Endodermal cell (in vitro differentiated cells): ENCODE measurements at regions not wholly inside any gene's neighbourhood (a gene's known extent, or its start where the extent isn't known, plus 50 kb on each side); places are given as distances from the start of the nearest gene placed in this dataset.

Source experiments
- DNase-seq: peaks from one replicate; pipeline ENCODE4 v3.0.0-alpha.2; 2017
- H3K27ac ChIP-seq: 2 replicates; pipeline ENCODE4 v1.5.1; 2013; ENCODE audit warnings: mild to moderate bottlenecking, low read depth, low read length, moderate library complexity
- H3K27me3 ChIP-seq: 2 replicates; pipeline ENCODE4 v1.6.1; 2013; ENCODE audit warnings: mild to moderate bottlenecking, low read length, moderate library complexity; ENCODE audit not compliant: insufficient read depth, control insufficient read depth, poor library complexity, severe bottlenecking
- H3K36me3 ChIP-seq: 2 replicates; pipeline ENCODE4 v1.7.0; 2013; ENCODE audit warnings: mild to moderate bottlenecking, low read length, moderate library complexity; ENCODE audit not compliant: control insufficient read depth, insufficient read depth
- H3K4me1 ChIP-seq: one replicate; pipeline ENCODE4 v1.7.0; 2013; ENCODE audit warnings: low read length; ENCODE audit not compliant: control insufficient read depth, insufficient read depth
- H3K4me3 ChIP-seq: 2 replicates; pipeline ENCODE4 v1.5.1; 2013; ENCODE audit warnings: mild to moderate bottlenecking, low read length, moderate library complexity
- H3K9ac ChIP-seq: 2 replicates; pipeline ENCODE4 v1.6.1; 2013; ENCODE audit warnings: mild to moderate bottlenecking, low read length, moderate library complexity; ENCODE audit not compliant: poor library complexity, severe bottlenecking; ENCODE audit errors: extremely low read depth
- H3K9me3 ChIP-seq: 2 replicates; pipeline ENCODE4 v1.6.1; 2013; ENCODE audit warnings: mild to moderate bottlenecking, low read length, moderate library complexity; ENCODE audit not compliant: control insufficient read depth
- H3K27ac Mint-ChIP-seq: 2 replicates; pipeline ENCODE4 v1.8.0; 2020; ENCODE audit warnings: mixed read lengths
- H3K27me3 Mint-ChIP-seq: 2 replicates; pipeline ENCODE4 v1.8.0; 2021; ENCODE audit warnings: mild to moderate bottlenecking, mixed read lengths; ENCODE audit not compliant: insufficient read depth
- H3K36me3 Mint-ChIP-seq: 2 replicates; pipeline ENCODE4 v1.8.0; 2020; ENCODE audit warnings: low read depth, mixed read lengths
- H3K4me1 Mint-ChIP-seq: 2 replicates; pipeline ENCODE4 v1.8.0; 2020; ENCODE audit warnings: mixed read lengths
- H3K4me3 Mint-ChIP-seq: 2 replicates; pipeline ENCODE4 v1.8.0; 2020; ENCODE audit warnings: mild to moderate bottlenecking, moderate library complexity, mixed read lengths
- H3K9me3 Mint-ChIP-seq: 2 replicates; pipeline ENCODE4 v1.8.0; 2020; ENCODE audit warnings: mild to moderate bottlenecking, mixed read lengths
- CTCF ChIP-seq: fragments of 200-600 bp; sonication (generic); conservative IDR thresholded peaks from 2 replicates; pipeline ENCODE4 v1.5.0; 2021; ENCODE audit warnings: antibody characterized with exemption, mild to moderate bottlenecking
- WGBS, 2 experiments: methylation state at CpG; one replicate each; pipeline versions ENCODE4 v1.1.5 to v1.1.7; 2013; ENCODE audit warnings: missing lambda C conversion rate in 2 of 2, mixed read lengths in 1 of 2; ENCODE audit not compliant: insufficient coverage in 1 of 2, insufficient read length in 1 of 2; 5-methylcytosine and 5-hydroxymethylcytosine counted together

- no peak overlapping the region for H3K9ac ChIP-seq
- no peak for DNase-seq
- H3K9me3 ChIP-seq = no peaks in the 10 kb centered on the region
- no peaks in the 10 kb centered on the region for H3K9me3 Mint-ChIP-seq
- no peaks in the 10 kb centered on the region for H3K27me3 ChIP-seq
- H3K27ac Mint-ChIP-seq = no peak overlapping the region
- no peak for TF ChIP-seq CTCF
- peaks cover 22% of the 10 kb centered on the region for H3K4me1 Mint-ChIP-seq
- peaks cover 1% of the 10 kb centered on the region for H3K27me3 Mint-ChIP-seq
- WGBS, 2 experiments = 90 to 93% methylated on average over 7 to 9 of the region's 9 CpGs
- H3K4me3 ChIP-seq = no peak overlapping the region
- H3K4me3 Mint-ChIP-seq = no peak overlapping the region
- peaks cover 3% of the 10 kb centered on the region for H3K4me1 ChIP-seq
- H3K36me3 ChIP-seq = no peaks in the 10 kb centered on the region
- H3K36me3 Mint-ChIP-seq = no peaks in the 10 kb centered on the region
- H3K27ac ChIP-seq = no peak overlapping the region
These were observed 441.6 kb upstream of the BRINP1 start for GRCh38 chr9:119810645-119811429.

- Mint-ChIP-seq H3K27me3 (no peaks in the 10 kb centered on the region), H3K27ac (no peak overlapping the region), H3K4me1 (peaks cover 6% of the 10 kb centered on the region), H3K9me3 (no peaks in the 10 kb centered on the region), H3K36me3 (no peaks in the 10 kb centered on the region), H3K4me3 (no peak overlapping the region)
- WGBS, 2 experiments = 91 to 100% methylated on average over 1 of the region's 1 CpG
- no peak for DNase-seq
- H3K9me3 ChIP-seq = no peaks in the 10 kb centered on the region
- no peak for TF ChIP-seq CTCF
- H3K36me3 ChIP-seq = no peaks in the 10 kb centered on the region
- no peaks in the 10 kb centered on the region for H3K27me3 ChIP-seq
- no peak overlapping the region for H3K27ac ChIP-seq
- no peak overlapping the region for H3K4me3 ChIP-seq
- no peak overlapping the region for H3K9ac ChIP-seq
- no peaks in the 10 kb centered on the region for H3K4me1 ChIP-seq
These were observed 434.4 kb upstream of the BRINP1 start for GRCh38 chr9:119803679-119804078.

GRCh38 chr9:119802621-119803020 is 433.4 kb upstream of the BRINP1 start:
- no peaks in the 10 kb centered on the region for H3K9me3 ChIP-seq
- Mint-ChIP-seq H3K27me3 (no peaks in the 10 kb centered on the region), H3K36me3 (no peaks in the 10 kb centered on the region), H3K4me1 (peaks cover 6% of the 10 kb centered on the region), H3K9me3 (no peaks in the 10 kb centered on the region), H3K4me3 (no peak overlapping the region), H3K27ac (peak overlapping the region; percentile 33)
- peak; percentile 48 for DNase-seq
- TF ChIP-seq CTCF = no peak
- H3K4me1 ChIP-seq = no peaks in the 10 kb centered on the region
- H3K27me3 ChIP-seq = no peaks in the 10 kb centered on the region
- no peak overlapping the region for H3K4me3 ChIP-seq
- no peak overlapping the region for H3K27ac ChIP-seq
- H3K36me3 ChIP-seq = no peaks in the 10 kb centered on the region
- no peak overlapping the region for H3K9ac ChIP-seq
- 73 to 85% methylated on average over 4 to 6 of the region's 6 CpGs for WGBS, 2 experiments
